B cell (primary cell): ENCODE measurements at regions not wholly inside any gene's neighbourhood (a gene's known extent, or its start where the extent isn't known, plus 50 kb on each side); places are given as distances from the start of the nearest gene placed in this dataset.

Experiments used
- CTCF ChIP-seq: fragments of 200-600 bp; IDR thresholded peaks from one replicate; pipeline ENCODE4 v1.8.0; 2022; ENCODE audit warnings: antibody characterized with exemption, mild to moderate bottlenecking
- EZH2 ChIP-seq: IDR thresholded peaks from 2 replicates; pipeline ENCODE4 v1.6.1; 2012; ENCODE audit warnings: borderline replicate concordance, low read depth, mild to moderate bottlenecking, moderate library complexity, low read length; ENCODE audit not compliant: insufficient read depth, poor library complexity, severe bottlenecking

GRCh38 chr18:55833543-55833942 lies 245.6 kb upstream of the TCF4 start:
- no peak for TF ChIP-seq CTCF
- TF ChIP-seq EZH2, result no peak
